NB4 (cell line): ENCODE measurements at regions not wholly inside any gene's neighbourhood (a gene's known extent, or its start where the extent isn't known, plus 50 kb on each side); places are given as distances from the start of the nearest gene placed in this dataset.
A peak's percentile ranks its signal among the peaks of the same experiment; 100 is the strongest.

Experiments
- DNase-seq: peaks from one replicate; pipeline ENCODE4 v3.0.0; 2010; ENCODE audit warnings: low read depth
- H3K4me3 ChIP-seq: one replicate; pipeline ENCODE4 v1.5.1; 2011; ENCODE audit warnings: mild to moderate bottlenecking, low read depth, low read length, moderate library complexity
- CTCF ChIP-seq: IDR thresholded peaks from one replicate; pipeline ENCODE4 v1.5.1; 2012; ENCODE audit warnings: low read depth, low read length
- MAX ChIP-seq: IDR thresholded peaks from 2 replicates; pipeline ENCODE4 v1.6.1; 2011; ENCODE audit warnings: low read depth, low read length
- MYC ChIP-seq: IDR thresholded peaks from 2 replicates; pipeline ENCODE4 v1.6.1; 2011; ENCODE audit warnings: low read depth, low read length
- POLR2A ChIP-seq: IDR thresholded peaks from 2 replicates; pipeline ENCODE4 v1.6.1; 2011; ENCODE audit warnings: mild to moderate bottlenecking; ENCODE audit not compliant: insufficient read length; ENCODE audit errors: extremely low read depth

GRCh38 chr5:104139840-104140239, 577.3 kb upstream of the NUDT12 start:
- H3K4me3 ChIP-seq: no peak overlapping the region
- no peak for TF ChIP-seq MYC
- no peak for TF ChIP-seq POLR2A
- no peak for TF ChIP-seq MAX
- TF ChIP-seq CTCF: no peak
- no peak for DNase-seq

- H3K4me3 ChIP-seq: no peak overlapping the region
- TF ChIP-seq CTCF (no peak), POLR2A (no peak), MAX (no peak), MYC (no peak)
- no peak for DNase-seq
Measured at GRCh38 chr5:104130320-104130719, 567.7 kb upstream of the NUDT12 start.

GRCh38 chr5:104128348-104128747, 565.8 kb upstream of the NUDT12 start:
- no peak for TF ChIP-seq MYC
- TF ChIP-seq POLR2A: no peak
- TF ChIP-seq MAX: no peak
- no peak for TF ChIP-seq CTCF
- H3K4me3 ChIP-seq: no peak overlapping the region
- DNase-seq: no peak

- DNase-seq: no peak
- no peak overlapping the region for H3K4me3 ChIP-seq
- TF ChIP-seq MYC: no peak
- TF ChIP-seq CTCF: no peak
- TF ChIP-seq MAX: no peak
- no peak for TF ChIP-seq POLR2A
Measured at GRCh38 chr5:104126980-104127379, 564.4 kb upstream of the NUDT12 start.

- no peak for TF ChIP-seq MYC
- no peak for TF ChIP-seq POLR2A
- no peak for TF ChIP-seq MAX
- no peak for TF ChIP-seq CTCF
- no peak for DNase-seq
- H3K4me3 ChIP-seq: no peak overlapping the region
Measured at GRCh38 chr5:104119529-104119928, 556.9 kb upstream of the NUDT12 start.

- TF ChIP-seq POLR2A (no peak), CTCF (no peak), MYC (no peak), MAX (no peak)
- peak; percentile 22 for DNase-seq
Measured at GRCh38 chr5:104111632-104112031, 549.0 kb upstream of the NUDT12 start.

More at GRCh38 chr5:104111632-104112031, 549.0 kb upstream of the NUDT12 start:
- H3K4me3 ChIP-seq: no peak overlapping the region
